HepG2 (cell line): ENCODE measurements at regions not wholly inside any gene's neighbourhood (a gene's known extent, or its start where the extent isn't known, plus 50 kb on each side); places are given as distances from the start of the nearest gene placed in this dataset.
A peak's percentile ranks its signal among the peaks of the same experiment; 100 is the strongest.

Experiments
- ATAC-seq: fragments of 200-7000 bp; cut with Tn5 transposase; 3 replicates; pipeline ENCODE4 v1.9.1; 2020; ENCODE audit warnings: mild to moderate bottlenecking, moderate library complexity
- BruUV-seq: library from RNA; stranded (reverse); fragments of 400-500 nt; replicated peaks from 2 replicates; lab custom pipeline; 2021; lab: Mats Ljungman, UMichigan
- CTCF ChIA-PET: fragments of 300-600 bp; formaldehyde crosslinking; extraction: SDS; loops from one replicate; lab custom pipeline; 2021; ENCODE audit warnings: low total read pairs, inconsistent platforms, low intra/inter-chr PET ratio; lab: Yijun Ruan, JAX
- POLR2A ChIA-PET: fragments of 350-600 bp; sonication (Branson Sonifier 250); formaldehyde crosslinking; loops from one replicate; lab custom pipeline; 2020; ENCODE audit warnings: antibody characterized with exemption, inconsistent platforms; lab: Yijun Ruan, JAX
- DNase-seq: peaks from one replicate; pipeline ENCODE4 v3.0.0-alpha.2; 2015; ENCODE audit warnings: low spot score
- FAIRE-seq: peaks from 3 replicates; lab custom pipeline; 2011; peaks lifted over from hg19 to GRCh38; lab: Jason Lieb, UNC
- H2AFZ ChIP-seq: one replicate; pipeline ENCODE4 v1.6.1; 2011; ENCODE audit warnings: low read length, inconsistent platforms
- H3K27ac ChIP-seq: fragments of 300-600 bp; 3 replicates; pipeline ENCODE4 v1.8.0; 2011; ENCODE audit warnings: mixed run types, mild to moderate bottlenecking, mixed read lengths, low read length, inconsistent platforms; ENCODE audit not compliant: insufficient read depth; ENCODE audit errors: extremely low read length
- H3K27me3 ChIP-seq, 2 experiments: fragments of 200-600 bp in 1 of 2; 2 replicates in 1 of 2; 3 replicates in 1 of 2; pipeline versions ENCODE4 v1.6.0 to v1.8.0; 2011; ENCODE audit warnings: low read length in 2 of 2, mild to moderate bottlenecking in 2 of 2, moderate library complexity in 2 of 2, inconsistent platforms in 1 of 2; ENCODE audit not compliant: insufficient read depth in 2 of 2, control insufficient read depth in 1 of 2
- H3K36me3 ChIP-seq, 2 experiments: fragments of 200-600 bp in 1 of 2; replicated peaks in 1 of 2; 2 replicates in 1 of 2; 3 replicates in 1 of 2; pipeline versions ENCODE4 v1.5.1 to v1.8.0; 2011; ENCODE audit warnings: low read length in 2 of 2, inconsistent platforms in 1 of 2; ENCODE audit not compliant: insufficient read depth in 2 of 2, control insufficient read depth in 1 of 2
- H3K4me1 ChIP-seq: 2 replicates; pipeline ENCODE4 v1.5.1; 2012; ENCODE audit warnings: low read length, inconsistent platforms; ENCODE audit not compliant: insufficient read depth
- H3K4me2 ChIP-seq: 2 replicates; pipeline ENCODE4 v1.6.0; 2011; ENCODE audit warnings: low read depth, low read length, inconsistent platforms
- H3K4me3 ChIP-seq, 3 experiments: fragments of 200-600 bp in 1 of 3; sonication (generic), shearing (Covaris generic) in 1 of 3; replicated peaks in 1 of 3; 2 replicates each; pipeline ENCODE4 v1.5.1; 2011 to 2016; ENCODE audit warnings: low read length in 3 of 3, inconsistent platforms in 2 of 3, low read depth in 2 of 3, mild to moderate bottlenecking in 2 of 3, control low read depth in 1 of 3, mixed read lengths in 1 of 3; ENCODE audit not compliant: insufficient read depth in 1 of 3
- H3K79me2 ChIP-seq: one replicate; pipeline ENCODE4 v1.6.1; 2011; ENCODE audit warnings: low read length, inconsistent platforms; ENCODE audit not compliant: insufficient read depth
- H3K9ac ChIP-seq: 2 replicates; pipeline ENCODE4 v1.6.0; 2011; ENCODE audit warnings: mild to moderate bottlenecking, low read depth, low read length, inconsistent platforms; ENCODE audit not compliant: insufficient read depth
- H3K9me3 ChIP-seq: 2 replicates; pipeline ENCODE4 v1.5.1; 2012; ENCODE audit warnings: mild to moderate bottlenecking, low read length
- H4K20me1 ChIP-seq: 2 replicates; pipeline ENCODE4 v1.6.0; 2011; ENCODE audit warnings: inconsistent platforms, mild to moderate bottlenecking, low read length, moderate library complexity; ENCODE audit not compliant: insufficient read depth
- AKAP8 ChIP-seq: sonication (generic); formaldehyde crosslinking; IDR thresholded peaks from 2 replicates; pipeline ENCODE4 v1.5.1; 2020; ENCODE audit warnings: mild to moderate bottlenecking, missing genetic modification reagents
- ATF7 ChIP-seq, 2 experiments: fragments of 450-650 bp in 1 of 2; sonication (generic) in 1 of 2; formaldehyde crosslinking in 1 of 2; IDR thresholded peaks; 2 replicates each; pipeline versions ENCODE4 v1.4.0 to v1.6.1; 2016 to 2020; ENCODE audit warnings: antibody characterized with exemption in 1 of 2, mild to moderate bottlenecking in 1 of 2, missing genetic modification reagents in 1 of 2
- GZF1 ChIP-seq: sonication (generic); formaldehyde crosslinking; IDR thresholded peaks from 2 replicates; pipeline ENCODE4 v1.5.1; 2020; ENCODE audit warnings: mild to moderate bottlenecking, missing genetic modification reagents
- HNF1B ChIP-seq: sonication (generic); formaldehyde crosslinking; IDR thresholded peaks from 2 replicates; pipeline ENCODE4 v1.5.1; 2020; ENCODE audit warnings: mild to moderate bottlenecking, moderate library complexity, missing genetic modification reagents
- HNRNPUL1 ChIP-seq: fragments of 200-400 bp; formaldehyde crosslinking; IDR thresholded peaks from 2 replicates; pipeline ENCODE4 v1.6.1; 2017; ENCODE audit warnings: low read depth, mild to moderate bottlenecking, low read length, moderate library complexity
- LCORL ChIP-seq, 2 experiments: fragments of 450-650 bp in 1 of 2; sonication (generic) in 1 of 2; formaldehyde crosslinking in 1 of 2; IDR thresholded peaks; 2 replicates each; pipeline versions ENCODE4 v1.5.0 to v1.6.1; 2017 to 2020; ENCODE audit warnings: antibody characterized with exemption in 1 of 2, missing genetic modification reagents in 1 of 2
- PRMT3 ChIP-seq: sonication (generic); formaldehyde crosslinking; IDR thresholded peaks from 2 replicates; pipeline ENCODE4 v1.8.1; 2022; ENCODE audit warnings: low read depth, mild to moderate bottlenecking, moderate library complexity, missing genetic modification reagents, borderline replicate concordance
- STAG1 ChIP-seq: sonication (generic); formaldehyde crosslinking; IDR thresholded peaks from 2 replicates; pipeline ENCODE4 v1.4.0; 2020; ENCODE audit warnings: missing genetic modification reagents
- TOE1 ChIP-seq: sonication (generic); formaldehyde crosslinking; IDR thresholded peaks from 2 replicates; pipeline ENCODE4 v1.4.0; 2020; ENCODE audit warnings: mild to moderate bottlenecking, missing genetic modification reagents
- XRCC5 ChIP-seq: fragments of 200-400 bp; formaldehyde crosslinking; optimal IDR thresholded peaks from 2 replicates; pipeline ENCODE3; 2017; ENCODE audit warnings: mild to moderate bottlenecking, low read length
- ZNF512B ChIP-seq: sonication (generic); formaldehyde crosslinking; IDR thresholded peaks from 2 replicates; pipeline ENCODE4 v1.5.1; 2020; ENCODE audit warnings: missing genetic modification reagents, mild to moderate bottlenecking, borderline replicate concordance
- ZNF776 ChIP-seq: sonication (generic); formaldehyde crosslinking; IDR thresholded peaks from 2 replicates; pipeline ENCODE4 v1.4.0; 2020; ENCODE audit warnings: mild to moderate bottlenecking, missing genetic modification reagents
- WGBS: methylation state at CpG from one replicate; pipeline ENCODE4 v1.1.6; 2017; ENCODE audit warnings: low lambda C conversion rate; 5-methylcytosine and 5-hydroxymethylcytosine counted together
- in situ Hi-C: cut with HindIII; loops from 2 replicates; pipeline ENCODE4 v1.10.0; 2017; ENCODE audit warnings: low pct_unique_long_range_greater_than_20kb; ENCODE audit not compliant: extremely low pct_ligation_motif_present
- intact Hi-C: fragments of 100-400 bp; cut with micrococcal nuclease; formaldehyde crosslinking; loops from one replicate; pipeline ENCODE4 v1.10.0; 2022; ENCODE audit not compliant: unreplicated experiment

- TF ChIP-seq HNF1B (CRISPR knock-in tag), result no peak
- TF ChIP-seq, all 625 proteins: peak for 0
Observed at GRCh38 chr14:46245276-46245675, 406.3 kb downstream of the RPL10L start (continued).

- H3K9me3 ChIP-seq, result peaks cover 32% of the 10 kb centered on the region
- H2AFZ ChIP-seq, result no peak overlapping the region
- 48% methylated on average over 2 of the region's 2 CpGs for WGBS
- no peaks in the 10 kb centered on the region for H4K20me1 ChIP-seq
- TF ChIP-seq ATF7 (IDR thresholded peaks at IDR 0.05) (peak; percentile 33; the same call in 1 of the 2 replicates), ATF7 (CRISPR knock-in tag; IDR thresholded peaks at IDR 0.05) (no peak), HNRNPUL1 (no peak)
- no peak overlapping the region for H3K9ac ChIP-seq
- FAIRE-seq, result no peak
- no peak overlapping the region for H3K4me2 ChIP-seq
- no peak overlapping the region for H3K4me3 ChIP-seq
- CTCF ChIA-PET, result no interaction called here
- BruUV-seq, result no TSS peak
- in situ Hi-C loops (no loop called here), intact Hi-C loops (no loop called here)
- no peaks in the 10 kb centered on the region for H3K4me1 ChIP-seq
- no peaks in the 10 kb centered on the region for H3K27me3 ChIP-seq
- no peaks in the 10 kb centered on the region for H3K79me2 ChIP-seq
- no peak overlapping the region for H3K27ac ChIP-seq
- DNase-seq, result no peak
- H3K36me3 ChIP-seq, result no peaks in the 10 kb centered on the region
- no peak for ATAC-seq
- POLR2A ChIA-PET, result no interaction called here
Observed at GRCh38 chr14:46233786-46234185, 417.8 kb downstream of the RPL10L start.

- H3K79me2 ChIP-seq, result no peaks in the 10 kb centered on the region
- CTCF ChIA-PET, result no interaction called here
- WGBS, result 92% methylated on average over 2 of the region's 2 CpGs
- no peak overlapping the region for H3K4me3 ChIP-seq
- no peaks in the 10 kb centered on the region for H4K20me1 ChIP-seq
- in situ Hi-C loops (no loop called here), intact Hi-C loops (no loop called here)
- no peak overlapping the region for H3K27ac ChIP-seq
- H3K4me1 ChIP-seq, result no peaks in the 10 kb centered on the region
- DNase-seq (no peak), FAIRE-seq (no peak), ATAC-seq (no peak)
- no peaks in the 10 kb centered on the region for H3K27me3 ChIP-seq
- peaks cover 24% of the 10 kb centered on the region for H3K9me3 ChIP-seq
- no peak overlapping the region for H3K9ac ChIP-seq
- H3K36me3 ChIP-seq, result no peaks in the 10 kb centered on the region
- POLR2A ChIA-PET, result no interaction called here
- BruUV-seq, result no TSS peak
- H2AFZ ChIP-seq, result no peak overlapping the region
- no peak overlapping the region for H3K4me2 ChIP-seq
- TF ChIP-seq ZNF776, result no peak
- no peak for TF ChIP-seq STAG1
- no peak for TF ChIP-seq XRCC5
- no peak for TF ChIP-seq ZNF512B (CRISPR knock-in tag)
- no peak for TF ChIP-seq AKAP8
- TF ChIP-seq PRMT3, result no peak
- no peak for TF ChIP-seq TOE1 (CRISPR knock-in tag)
- TF ChIP-seq GZF1 (CRISPR knock-in tag), result no peak
- TF ChIP-seq LCORL (IDR thresholded peaks at IDR 0.05), result no peak
- TF ChIP-seq LCORL (CRISPR knock-in tag; IDR thresholded peaks at IDR 0.05), result no peak
Observed at GRCh38 chr14:46230540-46230939, 421.0 kb downstream of the RPL10L start.
